ENCODE measurements at regions not wholly inside any gene's neighbourhood (a gene's known extent, or its start where the extent isn't known, plus 50 kb on each side); places are given as distances from the start of the nearest gene placed in this dataset.

- Mint-ChIP-seq H3K27me3 (no peaks in the 10 kb centered on the region), H3K27ac (no peak overlapping the region), H3K4me1 (ENCODE audit: unreplicated experiment) (no peaks in the 10 kb centered on the region), H3K9me3 (no peaks in the 10 kb centered on the region), H3K4me3 (no peak overlapping the region), H3K36me3 (no peaks in the 10 kb centered on the region)
- no peak for TF ChIP-seq CTCF (conservative IDR thresholded peaks at IDR 0.05)
- no peak for DNase-seq (ENCODE audit: extremely low spot score, unreplicated experiment)
Measured at GRCh38 chr4:110826656-110827055, 203.8 kb upstream of the PITX2 start.

- no peak for TF ChIP-seq CTCF (conservative IDR thresholded peaks at IDR 0.05)
- H3K4me1 Mint-ChIP-seq (ENCODE audit: unreplicated experiment), result no peaks in the 10 kb centered on the region
- no peaks in the 10 kb centered on the region for H3K9me3 Mint-ChIP-seq
- no peak overlapping the region for H3K27ac Mint-ChIP-seq
- H3K36me3 Mint-ChIP-seq, result no peaks in the 10 kb centered on the region
- H3K4me3 Mint-ChIP-seq, result no peak overlapping the region
- no peak for DNase-seq (ENCODE audit: extremely low spot score, unreplicated experiment)
- no peaks in the 10 kb centered on the region for H3K27me3 Mint-ChIP-seq
Measured at GRCh38 chr4:110830461-110830860, 207.6 kb upstream of the PITX2 start.

- Mint-ChIP-seq H3K4me3 (no peak overlapping the region), H3K36me3 (no peaks in the 10 kb centered on the region), H3K9me3 (no peaks in the 10 kb centered on the region), H3K4me1 (ENCODE audit: unreplicated experiment) (no peaks in the 10 kb centered on the region), H3K27ac (no peak overlapping the region), H3K27me3 (peaks cover 6% of the 10 kb centered on the region)
- no peak for DNase-seq (ENCODE audit: extremely low spot score, unreplicated experiment)
- no peak for TF ChIP-seq CTCF (conservative IDR thresholded peaks at IDR 0.05)
Measured at GRCh38 chr4:110837896-110838450, 215.1 kb upstream of the PITX2 start.

- DNase-seq (ENCODE audit: extremely low spot score, unreplicated experiment), result no peak
- Mint-ChIP-seq H3K36me3 (no peaks in the 10 kb centered on the region), H3K4me3 (no peak overlapping the region), H3K4me1 (ENCODE audit: unreplicated experiment) (no peaks in the 10 kb centered on the region), H3K9me3 (no peaks in the 10 kb centered on the region), H3K27me3 (peaks cover 11% of the 10 kb centered on the region), H3K27ac (no peak overlapping the region)
- TF ChIP-seq CTCF (conservative IDR thresholded peaks at IDR 0.05), result no peak
Measured at GRCh38 chr4:110840221-110840654, 217.4 kb upstream of the PITX2 start.

- Mint-ChIP-seq H3K27me3 (peaks cover 19% of the 10 kb centered on the region), H3K36me3 (no peaks in the 10 kb centered on the region), H3K4me3 (no peak overlapping the region), H3K27ac (no peak overlapping the region), H3K9me3 (no peaks in the 10 kb centered on the region), H3K4me1 (ENCODE audit: unreplicated experiment) (peaks cover 7% of the 10 kb centered on the region)
- no peak for DNase-seq (ENCODE audit: extremely low spot score, unreplicated experiment)
- TF ChIP-seq CTCF (conservative IDR thresholded peaks at IDR 0.05), result no peak
Measured at GRCh38 chr4:110848787-110849186, 225.9 kb upstream of the PITX2 start.

GRCh38 chr4:110849461-110849860 lies 226.6 kb upstream of the PITX2 start:
- Mint-ChIP-seq H3K27ac (no peak overlapping the region), H3K36me3 (no peaks in the 10 kb centered on the region), H3K9me3 (no peaks in the 10 kb centered on the region), H3K4me1 (ENCODE audit: unreplicated experiment) (peaks cover 7% of the 10 kb centered on the region), H3K27me3 (peaks cover 16% of the 10 kb centered on the region), H3K4me3 (no peak overlapping the region)
- no peak for TF ChIP-seq CTCF (conservative IDR thresholded peaks at IDR 0.05)
- DNase-seq (ENCODE audit: extremely low spot score, unreplicated experiment), result no peak

All from type B pancreatic cell (in vitro differentiated cells).